Muscle of arm (tissue), 1 donor: ENCODE measurements at regions not wholly inside any gene's neighbourhood (a gene's known extent, or its start where the extent isn't known, plus 50 kb on each side); places are given as distances from the start of the nearest gene placed in this dataset.

ENCODE experiments used
- DNase-seq: peaks from one replicate; pipeline ENCODE4 v3.0.0-alpha.2; 2013

- DNase-seq = peak; percentile 70
Measured at GRCh38 chr9:87086221-87086818, 139.0 kb upstream of the GAS1 start.

GRCh38 chr9:87087197-87087596, 139.9 kb upstream of the GAS1 start:
- no peak for DNase-seq

DNA sequence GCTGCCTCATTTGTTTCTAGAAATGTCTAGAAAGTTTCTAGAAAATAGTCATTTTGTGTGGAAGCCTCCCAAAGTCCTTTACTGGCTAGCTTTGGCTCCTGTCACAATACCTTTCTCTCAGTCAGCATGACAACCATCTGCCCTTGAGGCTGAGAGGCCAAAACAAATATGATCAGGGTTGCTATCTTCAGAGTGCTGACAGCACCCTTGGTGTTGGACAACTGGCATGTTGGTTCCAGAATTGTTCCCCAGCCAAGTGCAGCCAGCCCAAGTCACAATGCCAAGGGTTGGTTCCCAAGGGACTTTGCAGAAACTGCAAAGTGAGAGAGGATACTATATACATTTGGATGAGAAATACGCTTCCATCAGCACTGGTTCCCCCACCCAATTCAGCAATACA, 140.9 kb upstream of the GAS1 start:
- no peak for DNase-seq

GRCh38 chr9:87088621-87089365, 141.5 kb upstream of the GAS1 start:
- DNase-seq = peak; percentile 92

DNA sequence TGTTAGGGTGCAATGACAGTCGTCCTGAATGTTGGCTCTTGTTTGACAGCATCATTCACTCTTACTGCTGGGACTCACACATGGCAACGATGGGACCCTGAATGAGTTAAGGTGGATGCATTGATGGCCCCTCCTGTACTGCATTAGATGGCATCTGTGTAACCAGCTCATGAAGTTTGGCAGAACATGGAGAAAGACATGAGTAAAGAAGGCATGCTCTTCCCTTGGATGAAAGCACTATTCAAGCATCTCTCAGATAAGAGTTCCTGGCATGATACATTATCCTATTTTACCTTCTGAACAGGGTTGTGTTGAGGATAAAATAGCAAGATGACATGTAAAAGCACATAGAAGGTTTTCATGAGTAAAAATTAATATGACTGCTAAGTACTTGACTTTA, 142.2 kb upstream of the GAS1 start:
- no peak for DNase-seq

GRCh38 chr9:87089929-87090328, 142.6 kb upstream of the GAS1 start:
- DNase-seq = peak; percentile 94

- no peak for DNase-seq
Measured at GRCh38 chr9:87093777-87094176, 146.5 kb upstream of the GAS1 start.

GRCh38 chr9:87095951-87096350, 148.6 kb upstream of the GAS1 start:
- no peak for DNase-seq

- no peak for DNase-seq
Measured at GRCh38 chr9:87096506-87096905, 149.2 kb upstream of the GAS1 start.

GRCh38 chr9:87097238-87097637, 149.9 kb upstream of the GAS1 start:
- no peak for DNase-seq

GRCh38 chr9:87099407-87099806, 152.1 kb upstream of the GAS1 start:
- DNase-seq = no peak

DNA sequence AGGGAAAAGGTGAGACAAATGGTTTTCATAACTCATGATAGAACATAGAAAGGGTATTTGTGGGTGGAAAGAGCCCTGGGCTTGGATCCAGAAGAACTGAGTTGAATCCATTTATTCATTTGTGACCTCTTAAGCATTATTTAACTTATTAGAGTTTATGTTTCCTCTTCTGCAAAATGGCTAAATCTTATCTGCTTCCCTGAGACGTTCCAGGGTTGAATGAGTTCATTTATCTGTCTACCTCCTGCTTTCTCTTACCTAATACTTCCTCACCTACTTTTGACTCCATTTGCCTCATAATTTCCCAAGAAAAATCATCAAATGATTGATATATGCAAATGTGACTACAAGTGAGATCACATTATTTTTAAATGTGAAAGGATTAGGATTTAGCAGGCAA, 152.7 kb upstream of the GAS1 start:
- no peak for DNase-seq

- DNase-seq = no peak
Measured at GRCh38 chr9:87102126-87102525, 154.8 kb upstream of the GAS1 start.

DNA sequence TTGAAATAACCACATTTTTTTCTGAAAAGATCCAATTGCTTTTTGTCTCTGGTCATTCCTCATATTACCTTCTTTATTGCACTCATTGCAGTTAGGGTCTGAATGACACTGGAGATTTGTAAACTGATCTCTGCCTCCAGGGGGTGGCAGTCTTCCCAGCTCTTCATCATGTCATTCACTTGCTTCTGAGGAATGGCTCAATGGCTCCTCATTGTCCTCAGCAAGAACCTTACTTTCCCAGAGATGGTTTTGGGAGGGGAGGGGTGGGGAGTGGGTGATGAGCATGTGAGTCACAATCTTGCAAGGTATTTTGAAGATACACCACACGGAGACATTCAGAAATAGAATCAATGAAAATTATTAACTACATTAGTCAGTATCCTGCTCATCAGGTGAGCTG, 159.8 kb upstream of the GAS1 start:
- no peak for DNase-seq

GRCh38 chr9:87108661-87109060, 161.4 kb upstream of the GAS1 start:
- DNase-seq = peak; percentile 88

DNA sequence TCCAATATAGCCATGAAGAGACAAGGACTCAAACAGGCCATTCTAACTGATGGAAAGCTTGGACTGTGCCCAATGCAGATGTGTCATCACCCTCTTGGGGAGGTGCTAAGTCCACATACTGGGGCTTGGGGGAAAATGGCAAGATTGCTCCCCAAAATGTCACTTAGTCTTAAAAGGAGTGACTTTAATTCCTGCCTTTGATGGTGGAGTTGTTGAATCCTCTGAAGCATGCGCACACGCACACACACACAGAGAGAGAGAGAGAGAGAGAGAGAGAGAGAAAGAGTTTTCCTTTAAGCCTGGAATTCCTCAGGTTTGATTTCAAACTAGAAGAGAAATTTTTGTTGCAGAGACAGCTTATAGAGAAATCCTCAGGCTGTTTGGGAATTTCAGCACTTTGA, 161.9 kb upstream of the GAS1 start:
- peak; percentile 72 for DNase-seq

- DNase-seq = no peak
Measured at GRCh38 chr9:87109851-87110250, 162.5 kb upstream of the GAS1 start.

GRCh38 chr9:87111010-87111409, 163.7 kb upstream of the GAS1 start:
- DNase-seq = no peak

DNA sequence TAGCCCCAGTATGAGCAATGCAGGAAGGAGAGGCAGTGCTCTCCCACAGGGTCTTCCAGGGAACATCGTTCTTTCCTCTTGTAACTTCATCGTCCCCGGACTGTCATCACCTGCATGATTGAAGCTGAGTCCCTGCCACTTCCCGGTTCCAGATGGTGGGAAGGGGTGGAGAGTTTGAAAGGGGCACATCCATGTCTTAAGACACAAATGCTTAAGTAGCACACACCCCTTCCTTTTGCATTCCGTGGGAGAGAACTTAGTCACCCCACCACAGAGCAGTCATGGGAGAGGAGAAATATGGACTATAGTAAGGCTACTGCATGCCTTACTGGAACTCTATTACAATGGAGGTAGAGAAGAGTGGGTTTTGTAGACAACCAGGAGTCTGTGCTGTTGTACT, 165.3 kb upstream of the GAS1 start:
- no peak for DNase-seq

GRCh38 chr9:87113874-87114273, 166.6 kb upstream of the GAS1 start:
- no peak for DNase-seq

DNA sequence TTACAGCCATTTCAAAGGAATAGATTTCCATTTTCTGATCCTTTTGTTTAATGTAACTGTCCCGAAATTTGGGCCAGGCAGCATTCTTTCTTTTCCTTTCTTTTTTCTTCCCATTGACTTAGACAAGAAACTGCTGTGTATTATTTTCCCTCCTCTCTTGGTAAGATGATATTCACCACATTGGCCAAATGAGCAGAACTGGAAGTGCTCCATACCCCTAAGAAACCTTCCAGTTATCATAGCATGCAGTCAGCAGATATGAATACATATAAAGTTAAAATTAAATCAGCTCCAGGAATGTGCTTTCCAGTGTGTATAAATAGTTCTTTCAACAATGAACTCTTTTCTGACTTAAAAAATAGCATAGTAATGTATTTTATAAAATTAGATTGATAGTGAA, 168.5 kb upstream of the GAS1 start:
- peak; percentile 80 for DNase-seq

DNA sequence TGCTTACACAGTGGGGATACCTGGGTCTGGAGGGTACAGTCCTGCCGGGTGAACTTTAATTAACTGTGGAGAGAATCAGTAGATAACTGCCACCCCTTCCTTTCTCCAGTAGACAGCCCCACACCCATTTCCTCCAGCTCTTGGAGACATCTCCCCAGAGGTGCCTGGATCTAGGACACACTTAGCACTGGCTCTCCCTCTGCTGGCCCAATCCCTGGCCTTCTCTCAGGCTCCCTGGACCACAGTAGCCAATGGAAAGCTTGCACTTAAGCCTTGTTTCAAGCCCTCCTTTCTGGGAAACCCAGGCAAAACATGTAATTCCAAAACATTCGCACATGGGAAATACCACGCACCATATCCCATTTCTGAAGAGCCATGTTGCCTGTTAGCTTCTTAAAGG, 169.2 kb upstream of the GAS1 start:
- DNase-seq = no peak

GRCh38 chr9:87118594-87118993, 171.3 kb upstream of the GAS1 start:
- no peak for DNase-seq

DNA sequence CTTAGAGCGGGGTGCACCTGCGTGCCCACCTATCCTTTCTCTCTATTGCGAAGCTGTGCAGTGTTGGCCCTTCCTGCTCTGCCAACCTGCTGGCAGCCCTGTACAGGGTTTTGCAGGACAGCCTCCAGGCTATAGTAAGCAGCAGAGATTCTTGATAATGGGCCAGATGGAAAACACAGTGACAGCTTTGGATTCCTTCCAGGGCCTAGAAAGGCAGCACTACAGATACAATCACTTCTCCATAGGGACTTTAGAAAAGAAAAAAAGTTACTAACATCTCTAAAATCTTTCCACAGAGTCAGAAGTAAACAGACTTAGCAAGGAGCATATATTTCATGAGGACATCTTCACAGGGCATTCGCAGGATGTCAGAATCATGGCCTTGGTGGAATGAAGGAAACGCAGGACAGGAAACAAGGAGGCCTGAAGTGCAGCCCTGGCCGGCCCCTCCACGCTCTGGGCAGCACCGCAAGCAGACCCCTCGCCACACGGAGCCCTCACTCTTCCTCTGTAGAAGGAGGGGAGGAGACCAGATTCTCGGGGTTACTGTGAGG, 172.1 kb upstream of the GAS1 start:
- peak; percentile 74 for DNase-seq
